ENCODE measurements at regions not wholly inside any gene's neighbourhood (a gene's known extent, or its start where the extent isn't known, plus 50 kb on each side); places are given as distances from the start of the nearest gene placed in this dataset.
"Not testable (repeated sequence)": the region's sequence is repeated elsewhere in the genome, so short reads cannot be mapped to it uniquely, and the experiment has no call there.

DNA sequence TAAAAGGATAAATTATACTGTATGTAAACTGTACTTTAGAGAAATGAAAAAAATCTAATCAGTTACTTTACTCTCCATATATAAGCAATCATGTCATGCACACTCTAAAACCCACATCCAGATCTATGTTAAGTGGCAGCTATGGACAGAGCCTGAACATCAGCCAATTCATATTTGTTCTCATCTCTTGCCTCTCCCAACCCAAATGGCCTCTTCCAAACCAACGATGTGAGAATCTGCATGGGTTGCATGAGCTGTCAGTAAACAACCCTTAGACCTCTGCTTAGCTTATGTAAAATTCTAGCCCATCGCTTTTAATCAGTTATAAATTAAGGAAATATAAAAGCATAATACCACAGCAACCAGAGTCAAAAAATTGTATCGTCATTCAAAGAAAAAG is 288.7 kb upstream of the INTU start:
- DNase-seq (ENCODE audit: low read depth in 2 of 2): no peak

DNA sequence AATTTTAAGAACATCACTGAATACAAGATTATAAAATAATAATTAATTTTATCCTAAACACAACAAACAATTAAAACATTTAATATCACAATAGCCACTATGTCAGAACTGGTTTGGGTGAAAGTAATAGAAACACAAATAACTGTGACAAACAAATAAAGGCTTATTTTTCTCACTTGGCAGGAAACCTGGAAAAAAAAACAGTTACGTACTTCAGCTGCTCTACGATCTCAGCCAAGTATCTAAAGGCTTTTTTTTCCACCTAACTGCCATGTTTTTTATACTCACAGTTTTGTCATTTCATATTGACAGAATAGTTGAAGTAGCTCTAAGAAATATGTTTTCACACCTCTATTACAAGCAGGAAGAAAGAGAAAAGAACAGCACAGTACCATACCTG is 284.8 kb upstream of the INTU start:
- DNase-seq (ENCODE audit: low read depth in 2 of 2): no peak

DNA sequence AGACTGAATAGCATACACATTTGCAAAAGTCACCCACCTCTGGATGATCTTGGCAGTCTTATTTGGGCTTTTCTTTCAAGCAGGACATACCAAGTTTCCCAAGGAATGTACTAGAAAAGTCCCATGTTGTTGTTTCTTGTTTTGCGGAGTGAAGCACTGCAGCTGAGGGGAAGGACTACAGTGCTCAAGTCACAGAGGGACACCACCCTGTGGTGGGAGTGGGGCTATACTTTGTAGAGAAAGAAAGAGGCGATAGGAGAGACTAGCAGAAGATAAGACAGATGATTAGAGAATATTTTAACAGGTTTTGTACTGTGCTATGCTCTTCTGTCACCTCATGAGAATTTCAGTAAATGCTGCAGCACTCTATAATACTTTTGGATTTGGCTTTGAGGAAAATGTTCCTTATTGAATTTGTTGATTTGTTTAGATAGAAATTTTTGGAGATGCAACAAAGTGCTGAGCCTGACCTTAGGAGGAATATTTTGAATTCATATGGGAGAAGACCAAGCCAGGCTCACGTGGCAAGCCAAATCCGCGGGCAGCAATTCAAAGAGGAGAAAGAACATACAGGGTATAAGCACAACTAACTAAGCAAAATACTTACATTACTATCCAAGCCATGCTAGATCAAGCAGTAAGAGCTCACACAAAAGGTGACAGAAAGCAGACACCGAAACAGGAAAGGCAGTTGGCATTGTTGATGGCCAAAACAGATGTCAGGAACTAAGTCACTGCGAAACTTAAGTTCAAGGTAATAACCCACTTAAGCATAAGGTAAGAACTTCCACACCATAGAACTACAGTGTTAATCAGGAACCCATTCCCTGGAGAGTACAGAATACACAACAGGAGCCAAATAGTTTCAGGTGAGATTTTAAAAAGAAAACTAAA is 280.3 kb upstream of the INTU start:
- DNase-seq (ENCODE audit: low read depth in 2 of 2): no peak

GRCh38 chr4:127355743-127356142 is 277.0 kb upstream of the INTU start:
- no peak for DNase-seq (ENCODE audit: low read depth in 2 of 2)

DNA sequence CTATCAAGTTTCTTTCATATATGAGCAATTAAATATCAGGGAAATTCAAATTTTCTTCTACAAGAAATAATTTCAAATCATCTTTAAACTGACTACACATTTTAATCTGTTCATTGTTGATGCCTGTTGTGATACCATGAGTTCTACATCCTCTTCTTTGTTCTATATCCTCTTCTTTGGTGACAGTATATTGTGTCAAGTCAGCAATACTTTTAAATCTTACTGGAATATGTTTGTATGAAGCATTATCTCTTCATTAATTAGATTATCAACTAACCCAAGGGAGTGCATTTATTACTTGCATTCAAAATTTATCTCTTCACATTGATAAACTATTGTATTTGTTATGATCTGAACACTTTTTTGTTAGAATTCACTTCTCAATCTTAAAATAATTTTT is 275.0 kb upstream of the INTU start:
- DNase-seq (ENCODE audit: low read depth in 2 of 2): no peak

GRCh38 chr4:127362686-127363085 is 270.1 kb upstream of the INTU start:
- no peak for DNase-seq (ENCODE audit: low read depth in 2 of 2)

DNA sequence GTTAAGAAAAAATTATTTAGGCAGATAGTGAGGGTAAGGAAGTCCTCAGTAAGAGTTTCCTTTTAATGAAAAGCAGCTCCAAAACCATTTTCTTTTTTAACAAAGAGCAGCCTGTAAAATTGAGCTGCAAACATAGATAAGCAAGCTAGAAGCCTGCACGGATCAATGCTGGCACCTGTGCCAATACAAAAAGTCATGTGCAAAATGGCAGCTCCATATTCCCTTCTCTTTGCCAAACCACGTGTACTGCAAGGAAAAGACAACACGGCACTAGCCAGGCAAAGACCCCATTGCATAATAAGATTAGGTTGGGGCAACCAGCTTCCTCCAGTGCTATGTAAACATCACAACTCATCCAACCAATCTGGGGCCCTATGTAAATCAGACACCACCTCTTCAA is 268.4 kb upstream of the INTU start:
- no peak for DNase-seq (ENCODE audit: low read depth in 2 of 2)

DNA sequence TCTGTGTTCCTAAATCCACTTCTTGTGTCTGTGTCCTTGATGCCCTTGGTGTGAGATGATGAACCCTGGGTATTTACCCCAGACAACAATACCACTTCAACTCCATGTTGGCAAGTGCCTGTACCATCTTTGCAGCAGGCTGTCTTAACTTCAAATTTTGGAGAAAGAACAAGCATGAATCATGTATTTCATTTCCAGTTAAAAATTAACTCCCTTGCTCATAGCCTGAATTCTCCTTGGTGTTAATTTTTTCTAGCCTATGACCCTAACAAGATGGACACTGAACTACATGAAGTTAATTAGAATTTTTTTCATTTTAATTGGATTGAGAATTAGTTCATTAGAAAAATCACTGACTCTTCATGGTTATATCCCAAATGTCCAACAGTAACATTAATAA is 267.8 kb upstream of the INTU start:
- no peak for DNase-seq (ENCODE audit: low read depth in 2 of 2)

GRCh38 chr4:127370604-127371003 is 262.2 kb upstream of the INTU start:
- DNase-seq (ENCODE audit: low read depth in 2 of 2): peak in 1 of 2 donors; percentile 2

DNA sequence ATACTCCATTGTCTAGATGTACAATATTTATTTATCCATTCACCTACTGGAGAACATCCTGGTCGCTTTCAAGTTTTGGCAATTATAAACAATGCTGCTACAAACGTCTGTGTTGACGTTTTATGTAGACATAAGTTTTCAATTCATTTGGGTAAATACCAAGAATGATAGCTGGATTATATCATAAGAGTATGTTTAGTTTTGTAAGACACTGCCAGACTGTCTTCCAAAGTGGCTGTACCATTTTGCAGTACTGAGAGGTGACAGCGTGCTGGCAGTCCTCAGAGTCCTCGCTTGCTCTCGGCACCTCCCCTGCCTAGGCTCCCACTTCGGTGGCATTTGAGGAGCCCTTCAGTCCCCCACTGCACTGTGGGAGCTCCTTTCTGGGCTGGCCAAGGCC is 253.3 kb upstream of the INTU start:
- no peak for DNase-seq (ENCODE audit: low read depth in 2 of 2)

GRCh38 chr4:127379948-127380347 is 252.8 kb upstream of the INTU start:
- not testable (repeated sequence) for DNase-seq (ENCODE audit: low read depth in 2 of 2)

GRCh38 chr4:127383666-127384065 is 249.1 kb upstream of the INTU start:
- DNase-seq (ENCODE audit: low read depth in 2 of 2): no peak

DNA sequence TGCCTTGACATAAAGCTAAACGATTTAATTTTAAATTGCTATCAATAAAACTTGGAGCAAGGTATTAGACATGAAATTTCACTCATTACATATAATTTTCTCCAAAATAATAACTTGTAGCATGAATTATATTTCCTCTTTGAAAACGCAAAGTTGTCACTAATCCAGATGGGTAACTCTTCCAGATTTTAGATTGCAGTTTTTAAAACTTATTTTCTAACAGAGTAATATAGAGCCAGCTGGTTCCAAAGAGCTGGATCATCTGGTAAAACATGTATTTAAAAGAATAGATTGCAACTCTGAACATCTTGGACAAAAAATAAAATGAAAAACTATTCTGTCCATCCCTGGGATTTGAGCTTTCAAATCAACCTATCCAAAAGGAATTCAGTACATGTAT is 238.2 kb upstream of the INTU start:
- DNase-seq (ENCODE audit: low read depth in 2 of 2): no peak

GRCh38 chr4:127400276-127400675 is 232.5 kb upstream of the INTU start:
- no peak for DNase-seq (ENCODE audit: low read depth in 2 of 2)

- DNase-seq (ENCODE audit: low read depth in 2 of 2): peak; percentile 42 to 76
Measured at GRCh38 chr4:127400731-127401346, 231.9 kb upstream of the INTU start.

DNA sequence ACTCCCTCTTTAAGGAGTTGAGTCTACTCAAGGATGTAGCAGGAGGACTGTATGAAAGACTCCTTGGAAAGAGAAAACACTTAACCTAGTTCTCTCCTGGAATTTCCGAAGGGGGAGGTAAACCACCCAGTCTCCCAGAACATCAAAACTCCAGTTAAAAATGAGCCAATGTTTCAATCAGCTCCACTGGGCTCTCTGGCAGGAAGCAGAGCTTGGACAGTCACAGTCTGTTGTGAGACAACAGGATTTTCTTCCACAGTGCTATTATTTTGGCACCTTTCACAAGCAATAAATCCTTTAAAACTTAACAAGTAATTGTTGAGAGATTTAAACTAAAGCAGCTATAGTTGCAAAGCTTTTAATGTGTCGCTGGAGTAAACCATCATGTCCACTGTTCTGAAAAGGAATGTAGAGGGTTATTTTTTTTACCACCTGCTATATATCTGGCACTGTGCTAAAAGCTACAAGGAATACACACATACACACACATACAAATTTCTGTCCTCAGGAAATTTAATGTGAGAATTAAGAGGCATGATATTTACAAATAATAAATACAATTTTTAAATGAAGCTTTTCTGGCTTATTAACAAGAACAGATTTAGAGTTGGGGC is 229.2 kb upstream of the INTU start:
- no peak for DNase-seq (ENCODE audit: low read depth in 2 of 2)

- no peak for DNase-seq (ENCODE audit: low read depth in 2 of 2)
Measured at GRCh38 chr4:127406187-127406586, 226.6 kb upstream of the INTU start.

DNA sequence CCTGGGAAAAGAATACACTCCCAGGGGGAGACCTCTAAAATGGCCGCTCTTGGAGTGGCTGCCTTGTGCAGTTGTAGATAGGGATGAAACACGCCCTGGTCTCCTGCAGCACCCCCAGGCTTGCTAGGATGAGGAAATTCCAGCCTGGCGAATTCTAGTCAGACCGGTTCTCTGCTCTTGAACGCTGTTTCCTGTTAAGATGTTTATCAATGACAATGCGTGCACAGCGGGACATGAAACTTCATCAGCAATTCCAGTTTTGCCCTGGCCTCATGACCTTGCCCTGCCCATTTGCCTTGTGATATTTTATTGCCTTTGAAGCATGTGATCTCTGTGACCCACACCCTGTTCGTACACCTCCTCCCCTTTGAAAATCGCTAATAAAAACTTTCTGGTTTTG is 225.2 kb upstream of the INTU start:
- not testable (repeated sequence) for DNase-seq (ENCODE audit: low read depth in 2 of 2)

- DNase-seq (ENCODE audit: low read depth in 2 of 2): no peak
Measured at GRCh38 chr4:127410201-127410600, 222.6 kb upstream of the INTU start.

DNA sequence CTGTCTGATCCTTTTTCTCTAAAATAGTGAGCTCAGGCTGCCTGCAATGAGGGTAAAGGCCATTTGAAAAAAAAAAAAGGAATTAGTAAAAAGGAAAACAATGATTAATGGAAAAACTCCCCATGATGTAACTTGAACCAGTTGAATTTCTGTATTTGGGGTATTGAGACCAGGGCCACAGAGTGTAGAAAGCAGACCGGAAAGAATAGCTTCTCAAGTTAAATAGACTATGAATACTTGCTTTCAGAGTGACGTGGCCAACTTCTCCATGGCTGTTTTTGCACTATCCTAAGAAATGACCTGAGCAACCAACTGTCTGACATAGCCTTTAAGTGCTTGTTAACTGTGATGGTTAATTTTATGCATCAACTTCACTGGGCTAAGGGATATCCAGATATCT is 222.1 kb upstream of the INTU start:
- DNase-seq (ENCODE audit: low read depth in 2 of 2): no peak

GRCh38 chr4:127414951-127415606 is 217.7 kb upstream of the INTU start:
- DNase-seq (ENCODE audit: low read depth in 2 of 2): no peak

- DNase-seq (ENCODE audit: low read depth in 2 of 2): no peak
Measured at GRCh38 chr4:127416115-127416514, 216.6 kb upstream of the INTU start.

Measured in dermis microvascular lymphatic vessel endothelial cell (primary cell).